Stimulated activated memory B cell treated with anti-CD40 and anti-IgM and Interleukin-4, amounts not matched to agents 10 μg/mL and 1 μg/mL and 100 μg/mL, for 72 hours (primary cell): ENCODE measurements at regions not wholly inside any gene's neighbourhood (a gene's known extent, or its start where the extent isn't known, plus 50 kb on each side); places are given as distances from the start of the nearest gene placed in this dataset.
A peak's percentile ranks its signal among the peaks of the same experiment; 100 is the strongest.
"Not testable (repeated sequence)": the region's sequence is repeated elsewhere in the genome, so short reads cannot be mapped to it uniquely, and the experiment has no call there.

Experiments used
- ATAC-seq: fragments of 150-1000 bp; cut with Tn5 transposase; 2 replicates; pipeline ENCODE4 v1.10.0; 2021
- H3K27ac Mint-ChIP-seq: one replicate; pipeline ENCODE4 v1.8.0; 2022; ENCODE audit warnings: mild to moderate bottlenecking, mixed read lengths
- H3K27me3 Mint-ChIP-seq: one replicate; pipeline ENCODE4 v1.8.0; 2022; ENCODE audit warnings: mixed read lengths
- H3K36me3 Mint-ChIP-seq: one replicate; pipeline ENCODE4 v1.8.0; 2022; ENCODE audit warnings: mixed read lengths
- H3K4me1 Mint-ChIP-seq: one replicate; pipeline ENCODE4 v1.8.0; 2022; ENCODE audit warnings: mixed read lengths
- H3K4me3 Mint-ChIP-seq: one replicate; pipeline ENCODE4 v1.8.0; 2022; ENCODE audit warnings: mild to moderate bottlenecking, moderate library complexity, mixed read lengths
- H3K9me3 Mint-ChIP-seq: one replicate; pipeline ENCODE4 v1.8.0; 2022; ENCODE audit warnings: mixed read lengths

- H3K36me3 Mint-ChIP-seq, result no peaks in the 10 kb centered on the region
- H3K27ac Mint-ChIP-seq, result no peak overlapping the region
- peaks cover 11% of the 10 kb centered on the region for H3K4me1 Mint-ChIP-seq
- no peak overlapping the region for H3K4me3 Mint-ChIP-seq
- peaks cover 7% of the 10 kb centered on the region for H3K27me3 Mint-ChIP-seq
- no peak for ATAC-seq
- H3K9me3 Mint-ChIP-seq, result peaks cover 2% of the 10 kb centered on the region
Measured at GRCh38 chr9:129421371-129421770, 199.5 kb downstream of the C9orf50 start.

DNA sequence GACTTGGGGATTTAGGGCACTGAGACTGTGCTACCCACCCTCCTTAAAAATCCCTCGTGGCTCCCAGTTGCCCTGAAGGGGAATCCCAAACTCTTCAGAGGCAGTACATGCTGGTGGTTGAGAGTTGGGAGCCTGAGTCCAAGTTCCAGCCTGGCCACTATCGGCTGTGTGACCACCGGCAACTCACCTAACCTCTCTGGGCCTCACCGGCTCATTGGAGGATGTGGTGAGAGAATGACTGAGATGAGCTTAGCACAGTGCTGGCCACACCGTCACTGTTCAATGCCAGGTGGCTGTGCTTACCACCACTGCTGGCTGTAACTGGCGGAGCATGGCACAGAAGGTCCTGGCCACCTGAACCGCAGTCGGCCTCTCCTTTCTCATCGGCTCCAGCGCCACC, 200.2 kb downstream of the C9orf50 start:
- H3K27ac Mint-ChIP-seq, result no peak overlapping the region
- ATAC-seq, result no peak
- H3K27me3 Mint-ChIP-seq, result peaks cover 7% of the 10 kb centered on the region
- H3K4me3 Mint-ChIP-seq, result no peak overlapping the region
- H3K9me3 Mint-ChIP-seq, result peaks cover 2% of the 10 kb centered on the region
- H3K36me3 Mint-ChIP-seq, result no peaks in the 10 kb centered on the region
- H3K4me1 Mint-ChIP-seq, result peaks cover 11% of the 10 kb centered on the region

DNA sequence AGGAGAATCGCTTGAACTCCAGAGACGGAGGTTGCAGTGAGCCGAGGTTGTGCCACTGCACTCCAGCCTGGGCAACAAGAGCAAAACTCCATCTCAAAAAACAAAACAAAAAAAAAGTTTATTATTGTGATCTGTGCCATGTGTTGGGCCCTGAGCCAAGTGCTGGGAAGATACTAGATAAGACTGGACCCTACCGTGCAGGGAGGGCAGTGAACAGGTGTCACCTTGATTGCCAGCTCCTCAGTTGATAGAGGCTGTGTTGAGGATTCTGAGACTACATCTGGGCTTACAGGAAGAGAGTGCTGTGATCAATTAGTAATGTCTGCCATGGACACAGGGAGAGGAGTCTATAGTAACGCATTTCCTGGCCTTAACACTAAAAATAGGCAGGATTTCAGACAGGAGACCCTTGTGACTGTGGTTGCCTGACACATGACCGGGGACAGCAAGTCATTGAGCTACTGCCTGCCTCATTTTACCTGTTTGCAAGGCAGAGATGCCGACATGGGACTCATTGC, 201.5 kb downstream of the C9orf50 start:
- ATAC-seq, result no peak
- Mint-ChIP-seq H3K4me1 (peaks cover 15% of the 10 kb centered on the region), H3K27ac (no peak overlapping the region), H3K4me3 (no peak overlapping the region), H3K36me3 (no peaks in the 10 kb centered on the region), H3K9me3 (peaks cover 2% of the 10 kb centered on the region), H3K27me3 (peaks cover 7% of the 10 kb centered on the region)

- Mint-ChIP-seq H3K4me1 (peaks cover 20% of the 10 kb centered on the region), H3K27ac (no peak overlapping the region), H3K9me3 (peaks cover 2% of the 10 kb centered on the region), H3K27me3 (peaks cover 7% of the 10 kb centered on the region), H3K36me3 (no peaks in the 10 kb centered on the region), H3K4me3 (no peak overlapping the region)
- no peak for ATAC-seq
Measured at GRCh38 chr9:129418451-129418850, 202.4 kb downstream of the C9orf50 start.

- H3K27me3 Mint-ChIP-seq, result peaks cover 7% of the 10 kb centered on the region
Measured at GRCh38 chr9:129416821-129417539, 203.9 kb downstream of the C9orf50 start.

GRCh38 chr9:129415942-129416651, 204.8 kb downstream of the C9orf50 start:
- H3K27ac Mint-ChIP-seq, result peak overlapping the region; percentile 48
- no peak for ATAC-seq
- peaks cover 7% of the 10 kb centered on the region for H3K27me3 Mint-ChIP-seq
- H3K4me3 Mint-ChIP-seq, result no peak overlapping the region
- H3K4me1 Mint-ChIP-seq, result peaks cover 24% of the 10 kb centered on the region
- no peaks in the 10 kb centered on the region for H3K36me3 Mint-ChIP-seq
- peaks cover 2% of the 10 kb centered on the region for H3K9me3 Mint-ChIP-seq

More at GRCh38 chr9:129416821-129417539, 203.9 kb downstream of the C9orf50 start:
- Mint-ChIP-seq H3K4me1 (peaks cover 27% of the 10 kb centered on the region), H3K4me3 (no peak overlapping the region), H3K9me3 (peaks cover 2% of the 10 kb centered on the region), H3K27ac (peak overlapping the region; percentile 48), H3K36me3 (no peaks in the 10 kb centered on the region)
- no peak for ATAC-seq

DNA sequence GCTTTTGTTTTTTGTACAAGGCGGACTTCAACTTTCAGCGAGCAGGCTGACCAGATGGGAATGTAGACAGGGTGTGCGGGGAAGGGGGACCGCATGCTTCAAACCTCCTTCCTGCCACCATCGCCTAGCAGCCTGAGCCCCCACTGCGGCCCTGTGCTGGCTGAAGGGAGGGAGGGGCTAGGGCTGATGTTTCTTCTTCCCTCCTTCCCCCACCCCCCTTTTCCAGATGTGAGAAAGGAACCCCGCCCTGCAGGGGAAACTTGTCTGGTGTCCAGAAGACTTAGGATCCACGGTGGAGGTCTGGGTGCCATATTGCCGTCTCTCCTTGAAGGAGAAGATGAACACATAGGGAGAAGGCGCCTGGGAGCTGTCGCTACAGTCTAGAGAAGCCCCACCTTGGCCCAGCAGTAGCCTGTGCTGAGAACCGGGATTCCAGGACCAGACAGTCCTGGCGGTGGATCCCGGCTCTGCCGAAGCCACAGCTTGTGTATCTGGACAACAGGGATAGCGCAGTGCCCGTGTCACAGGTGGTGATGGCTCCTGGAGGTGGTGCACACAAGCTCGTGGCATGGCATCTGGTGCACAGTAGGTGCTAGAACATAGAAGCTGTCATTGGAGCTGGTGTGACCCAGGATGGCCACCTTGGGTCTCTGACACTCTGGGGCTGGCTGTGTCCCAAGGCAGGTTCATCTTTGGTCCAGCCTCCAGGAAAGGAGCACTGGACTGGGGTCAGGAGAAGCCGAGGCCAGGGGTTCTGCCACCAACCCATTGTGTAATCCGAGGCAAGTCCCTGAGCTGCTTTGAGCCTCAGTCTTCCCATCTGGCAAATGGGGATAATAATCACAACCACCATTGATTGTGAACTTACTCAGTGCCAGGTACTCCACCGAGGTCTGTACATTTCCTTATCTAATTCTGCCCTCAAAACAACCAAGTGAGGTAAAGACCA, 205.6 kb downstream of the C9orf50 start:
- H3K4me3 Mint-ChIP-seq, result no peak overlapping the region
- no peak for ATAC-seq
- H3K9me3 Mint-ChIP-seq, result peaks cover 6% of the 10 kb centered on the region
- H3K27me3 Mint-ChIP-seq, result peaks cover 7% of the 10 kb centered on the region
- peaks cover 21% of the 10 kb centered on the region for H3K4me1 Mint-ChIP-seq
- H3K27ac Mint-ChIP-seq, result peak overlapping the region; percentile 48
- H3K36me3 Mint-ChIP-seq, result peaks cover 5% of the 10 kb centered on the region

- Mint-ChIP-seq H3K4me3 (peak overlapping the region; percentile 78), H3K9me3 (peaks cover 11% of the 10 kb centered on the region), H3K36me3 (peaks cover 7% of the 10 kb centered on the region), H3K27ac (peak overlapping the region; percentile 48), H3K4me1 (peaks cover 21% of the 10 kb centered on the region), H3K27me3 (peaks cover under 1% of the 10 kb centered on the region)
- no peak for ATAC-seq
Measured at GRCh38 chr9:129414377-129414992, 206.4 kb downstream of the C9orf50 start.

DNA sequence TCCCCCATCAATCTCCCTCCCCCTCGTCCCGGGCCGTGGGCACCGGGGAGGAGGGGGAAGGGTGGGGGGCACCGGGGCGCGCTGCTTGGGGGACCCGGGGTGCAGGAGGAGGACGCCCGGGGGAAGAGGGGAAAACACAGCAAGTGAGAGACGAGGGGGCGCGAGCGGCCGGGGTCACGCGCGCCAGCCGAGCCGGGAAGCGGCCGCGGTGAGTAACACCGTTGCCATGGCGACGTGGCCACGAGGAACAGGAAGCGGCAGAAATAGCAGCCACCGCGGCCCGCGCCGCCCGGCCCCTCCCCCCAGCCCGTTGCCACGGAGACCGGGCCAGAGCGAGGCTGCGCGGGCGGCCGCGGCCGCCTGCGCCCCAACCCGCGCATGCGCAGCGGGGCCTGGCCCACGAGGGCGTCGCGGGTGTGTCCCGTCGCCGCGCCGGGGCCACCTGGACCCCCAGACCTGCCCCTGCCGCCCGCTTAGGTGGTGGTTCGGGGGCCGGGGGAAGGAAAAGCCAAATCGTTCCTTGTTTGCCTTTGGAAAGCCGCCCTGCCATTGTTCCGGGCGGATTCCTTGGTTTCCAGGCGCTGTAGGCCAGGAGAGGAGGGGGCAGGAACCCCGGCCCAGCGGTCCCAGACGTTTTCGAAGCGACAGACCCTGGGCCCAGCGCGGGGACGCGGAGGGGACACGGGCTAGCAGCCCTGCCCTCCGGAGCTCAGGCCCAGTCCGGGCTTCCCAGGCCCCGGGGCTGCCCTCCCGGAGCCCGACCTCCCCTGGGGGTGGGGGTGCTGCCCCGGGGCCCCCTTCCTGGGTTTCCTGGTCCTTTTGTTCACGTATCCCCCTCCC, 207.1 kb downstream of the C9orf50 start:
- H3K36me3 Mint-ChIP-seq, result peaks cover 7% of the 10 kb centered on the region
- peak; percentile 88 for ATAC-seq
- peaks cover 9% of the 10 kb centered on the region for H3K9me3 Mint-ChIP-seq
- peak overlapping the region; percentile 78 for H3K4me3 Mint-ChIP-seq
- H3K27ac Mint-ChIP-seq, result peak overlapping the region; percentile 48
- H3K27me3 Mint-ChIP-seq, result no peaks in the 10 kb centered on the region
- peaks cover 21% of the 10 kb centered on the region for H3K4me1 Mint-ChIP-seq

DNA sequence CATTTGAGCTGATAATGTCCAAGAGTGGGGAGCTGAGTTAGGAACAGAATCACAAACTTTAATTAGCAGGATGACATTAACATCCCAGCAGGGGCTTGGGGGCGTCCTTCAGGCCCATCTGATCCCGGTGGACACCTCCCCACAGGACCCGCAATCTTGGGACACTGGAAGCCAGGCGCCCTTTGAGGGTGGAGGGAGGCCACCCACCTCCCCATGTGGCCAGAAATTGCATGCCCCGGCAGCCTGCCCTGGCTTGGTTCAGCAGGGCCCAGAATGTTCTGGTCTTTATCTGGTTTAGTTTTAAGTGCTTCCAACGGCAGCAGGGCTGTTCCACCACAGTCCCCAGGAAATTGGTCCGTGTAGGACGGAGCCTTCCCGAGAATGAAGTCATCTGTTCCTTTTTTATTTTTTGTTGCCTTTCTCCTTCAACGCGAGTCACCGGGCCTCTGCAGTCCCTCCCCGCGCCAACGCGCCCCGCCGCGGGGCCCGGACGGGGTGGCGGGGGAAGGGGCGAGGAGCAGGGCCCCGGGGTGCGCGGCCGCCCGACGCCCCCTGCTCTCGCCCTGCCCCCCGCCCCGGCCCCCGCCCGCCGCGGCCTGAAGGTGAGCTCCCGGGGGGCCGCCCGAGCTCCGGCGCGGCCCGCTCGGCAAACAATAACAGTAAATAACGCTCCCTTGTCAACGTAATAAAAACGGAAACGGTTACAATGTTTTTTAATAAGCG, 207.9 kb downstream of the C9orf50 start:
- Mint-ChIP-seq H3K4me3 (peak overlapping the region; percentile 78), H3K4me1 (peaks cover 21% of the 10 kb centered on the region), H3K27ac (peak overlapping the region; percentile 48), H3K36me3 (peaks cover 7% of the 10 kb centered on the region), H3K27me3 (peaks cover 6% of the 10 kb centered on the region), H3K9me3 (peaks cover 9% of the 10 kb centered on the region)
- peak; percentile 61 for ATAC-seq

GRCh38 chr9:129412176-129412813, 208.6 kb downstream of the C9orf50 start:
- H3K27me3 Mint-ChIP-seq, result peaks cover 12% of the 10 kb centered on the region
- H3K27ac Mint-ChIP-seq, result peak overlapping the region; percentile 48
- H3K9me3 Mint-ChIP-seq, H3K36me3 Mint-ChIP-seq, ATAC-seq: not testable (repeated sequence)
- peaks cover 18% of the 10 kb centered on the region for H3K4me1 Mint-ChIP-seq
- peak overlapping the region; percentile 78 for H3K4me3 Mint-ChIP-seq

- no peak for ATAC-seq
- Mint-ChIP-seq H3K27ac (peak overlapping the region; percentile 48), H3K27me3 (peaks cover 19% of the 10 kb centered on the region), H3K4me1 (peaks cover 17% of the 10 kb centered on the region), H3K4me3 (no peak overlapping the region), H3K9me3 (peaks cover 9% of the 10 kb centered on the region), H3K36me3 (peaks cover 7% of the 10 kb centered on the region)
Measured at GRCh38 chr9:129411501-129412175, 209.3 kb downstream of the C9orf50 start.
